GM12878 (cell line): ENCODE measurements at regions not wholly inside any gene's neighbourhood (a gene's known extent, or its start where the extent isn't known, plus 50 kb on each side); places are given as distances from the start of the nearest gene placed in this dataset.

ENCODE experiments used
- ATAC-seq: fragments of 200-7000 bp; cut with Tn5 transposase; 3 replicates; pipeline ENCODE4 v1.9.1; 2020; ENCODE audit warnings: mild to moderate bottlenecking, moderate library complexity
- BruUV-seq: library from RNA; stranded (reverse); fragments of 400-500 nt; replicated peaks from 2 replicates; lab custom pipeline; 2021; lab: Mats Ljungman, UMichigan
- CTCF ChIA-PET: fragments of 300-600 bp; sonication (Branson Sonifier 250); formaldehyde crosslinking; extraction: SDS; loops from one replicate; lab custom pipeline; 2021; ENCODE audit warnings: inconsistent platforms; lab: Yijun Ruan, JAX
- POLR2A ChIA-PET: fragments of 350-600 bp; formaldehyde crosslinking; extraction: SDS; loops from one replicate; lab custom pipeline; 2021; ENCODE audit warnings: inconsistent platforms; lab: Charles Lee
- RAD21 ChIA-PET: fragments of 300-600 bp; sonication (Branson Sonifier 250); formaldehyde crosslinking; loops from one replicate; lab custom pipeline; 2023; ENCODE audit warnings: antibody characterized with exemption; ENCODE audit not compliant: unreplicated experiment; lab: Charles Lee
- SMC1A ChIA-PET: fragments of 300-600 bp; sonication (Branson Sonifier 250); formaldehyde crosslinking; loops from one replicate; lab custom pipeline; 2023; ENCODE audit not compliant: unreplicated experiment, uncharacterized antibody; lab: Charles Lee
- DNase-seq: peaks from one replicate; pipeline ENCODE4 v3.0.0-alpha.2; 2011; ENCODE audit warnings: low read depth, low spot score
- FAIRE-seq: peaks from 3 replicates; lab custom pipeline; 2011; peaks lifted over from hg19 to GRCh38; lab: Jason Lieb, UNC
- H2AFZ ChIP-seq: 2 replicates; pipeline ENCODE4 v1.6.0; 2011; ENCODE audit warnings: low read depth, low read length, control low read depth; ENCODE audit not compliant: control insufficient read depth
- H3K27ac ChIP-seq: 2 replicates; pipeline ENCODE4 v1.5.1; 2011; ENCODE audit warnings: control low read depth; ENCODE audit not compliant: control insufficient read depth, insufficient read depth
- H3K27me3 ChIP-seq, 2 experiments: replicated peaks in 1 of 2; 2 replicates each; pipeline versions ENCODE4 v1.6.0 to v1.6.1; 2011; ENCODE audit warnings: low read length in 1 of 2; ENCODE audit not compliant: control insufficient read depth in 2 of 2, insufficient read depth in 2 of 2
- H3K36me3 ChIP-seq, 2 experiments: 2 replicates each; pipeline ENCODE4 v1.5.1; 2011; ENCODE audit warnings: low read length in 1 of 2; ENCODE audit not compliant: control insufficient read depth in 2 of 2, insufficient read depth in 2 of 2
- H3K4me1 ChIP-seq: 2 replicates; pipeline ENCODE4 v1.6.1; 2011; ENCODE audit warnings: mild to moderate bottlenecking, low read length, moderate library complexity, mixed read lengths; ENCODE audit not compliant: control insufficient read depth, insufficient read depth
- H3K4me2 ChIP-seq: 2 replicates; pipeline ENCODE4 v1.6.0; 2011; ENCODE audit warnings: control low read depth; ENCODE audit not compliant: control insufficient read depth, insufficient read depth
- H3K4me3 ChIP-seq: fragments of 200-600 bp; sonication (generic); 2 replicates; pipeline ENCODE4 v1.5.1; 2016
- H3K79me2 ChIP-seq: 2 replicates; pipeline ENCODE4 v1.6.0; 2011; ENCODE audit warnings: low read length; ENCODE audit not compliant: control insufficient read depth, insufficient read depth
- H3K9ac ChIP-seq: 2 replicates; pipeline ENCODE4 v1.8.0; 2011; ENCODE audit warnings: low read length, control low read depth, mixed read lengths; ENCODE audit not compliant: control insufficient read depth, insufficient read depth
- H3K9me3 ChIP-seq: replicated peaks from 3 replicates; pipeline ENCODE4 v1.5.1; 2011; ENCODE audit warnings: mild to moderate bottlenecking, low read length; ENCODE audit not compliant: control insufficient read depth, insufficient read depth
- H4K20me1 ChIP-seq: 2 replicates; pipeline ENCODE4 v1.6.0; 2011; ENCODE audit not compliant: control insufficient read depth, insufficient read depth
- BACH1 ChIP-seq: fragments of 450-650 bp; IDR thresholded peaks from 2 replicates; pipeline ENCODE4 v1.6.1; 2017; ENCODE audit warnings: mild to moderate bottlenecking, borderline replicate concordance
- BHLHE40 ChIP-seq, 2 experiments: fragments of 450-650 bp in 1 of 2; IDR thresholded peaks; 2 replicates each; pipeline ENCODE4 v1.6.1; 2011 to 2017; ENCODE audit warnings: low read depth in 2 of 2, borderline replicate concordance in 1 of 2, improper control_type of control experiment in 1 of 2, low read length in 1 of 2, mild to moderate bottlenecking in 1 of 2
- CEBPB ChIP-seq, 2 experiments: fragments of 150-350 bp in 1 of 2; IDR thresholded peaks; 2 replicates each; pipeline ENCODE4 v1.6.1; 2012 to 2014; ENCODE audit warnings: low read depth in 2 of 2, low read length in 2 of 2, borderline replicate concordance in 1 of 2, inconsistent platforms in 1 of 2
- JUNB ChIP-seq: IDR thresholded peaks from 2 replicates; pipeline ENCODE4 v1.6.1; 2016; ENCODE audit warnings: antibody characterized with exemption, mild to moderate bottlenecking
- KLF5 ChIP-seq: fragments of 450-650 bp; IDR thresholded peaks from 2 replicates; pipeline ENCODE4 v1.6.1; 2014; ENCODE audit warnings: mild to moderate bottlenecking; ENCODE audit not compliant: partially characterized antibody
- MYB ChIP-seq: fragments of 150-350 bp; IDR thresholded peaks from 2 replicates; pipeline ENCODE4 v1.6.1; 2014; ENCODE audit warnings: mild to moderate bottlenecking, low read depth, low read length, borderline replicate concordance
- NFYA ChIP-seq: IDR thresholded peaks from 2 replicates; pipeline ENCODE4 v1.6.1; 2011; ENCODE audit warnings: low read depth, mild to moderate bottlenecking, low read length, improper control_type of control experiment, borderline replicate concordance
- PML ChIP-seq: IDR thresholded peaks from 2 replicates; pipeline ENCODE4 v1.6.1; 2012; ENCODE audit warnings: low read length, inconsistent platforms
- POU2F2 ChIP-seq: IDR thresholded peaks from 3 replicates; pipeline ENCODE4 v1.6.1; 2011; ENCODE audit warnings: low read depth, mild to moderate bottlenecking, low read length, borderline replicate concordance
- RCOR1 ChIP-seq: conservative IDR thresholded peaks from 2 replicates; pipeline ENCODE4 v1.6.1; 2012; ENCODE audit warnings: low read depth, low read length, improper control_type of control experiment
- SPI1 ChIP-seq: IDR thresholded peaks from 2 replicates; pipeline ENCODE4 v1.6.1; 2011; ENCODE audit warnings: low read depth, mild to moderate bottlenecking, low read length, moderate library complexity, borderline replicate concordance; ENCODE audit not compliant: insufficient read depth
- SREBF1 ChIP-seq: IDR thresholded peaks from 2 replicates; pipeline ENCODE4 v1.6.1; 2012; ENCODE audit warnings: mild to moderate bottlenecking, low read length
- STAT1 ChIP-seq: fragments of 450-650 bp; conservative IDR thresholded peaks from 2 replicates; pipeline ENCODE4 v1.6.1; 2014; ENCODE audit warnings: antibody characterized with exemption, mild to moderate bottlenecking
- SUZ12 ChIP-seq: fragments of 200-600 bp; sonication (generic); IDR thresholded peaks from one replicate; pipeline ENCODE4 v1.6.1; 2018; ENCODE audit warnings: antibody characterized with exemption, mild to moderate bottlenecking; ENCODE audit not compliant: unreplicated experiment
- TARDBP ChIP-seq: IDR thresholded peaks from 2 replicates; pipeline ENCODE4 v1.6.1; 2016; ENCODE audit warnings: borderline replicate concordance
- TCF3 ChIP-seq: IDR thresholded peaks from 2 replicates; pipeline ENCODE4 v1.6.1; 2012; ENCODE audit warnings: low read depth, mild to moderate bottlenecking, low read length, borderline replicate concordance; ENCODE audit not compliant: insufficient read depth
- WGBS: methylation state at CpG from one replicate; pipeline ENCODE4 v1.1.6; 2016; ENCODE audit warnings: low lambda C conversion rate; ENCODE audit not compliant: insufficient replicate concordance, insufficient coverage; ENCODE audit errors: missing lambda C conversion rate; 5-methylcytosine and 5-hydroxymethylcytosine counted together
- in situ Hi-C: fragments of 300-500 bp; cut with MboI; formaldehyde crosslinking; loops from 9 replicates; pipeline ENCODE4 v1.14.3; 2018; ENCODE audit warnings: mixed read lengths
- intact Hi-C: fragments of 100-400 bp; cut with micrococcal nuclease; formaldehyde crosslinking; loops from one replicate; pipeline ENCODE4 v1.14.2; 2022; ENCODE audit not compliant: unreplicated experiment
- TF ChIP-seq, protein P1 (sequence below): fragments of 450-650 bp; IDR thresholded peaks from 2 replicates; pipeline ENCODE4 v1.6.1; 2018; ENCODE audit warnings: borderline replicate concordance, mild to moderate bottlenecking; ENCODE audit not compliant: partially characterized antibody

DNA sequence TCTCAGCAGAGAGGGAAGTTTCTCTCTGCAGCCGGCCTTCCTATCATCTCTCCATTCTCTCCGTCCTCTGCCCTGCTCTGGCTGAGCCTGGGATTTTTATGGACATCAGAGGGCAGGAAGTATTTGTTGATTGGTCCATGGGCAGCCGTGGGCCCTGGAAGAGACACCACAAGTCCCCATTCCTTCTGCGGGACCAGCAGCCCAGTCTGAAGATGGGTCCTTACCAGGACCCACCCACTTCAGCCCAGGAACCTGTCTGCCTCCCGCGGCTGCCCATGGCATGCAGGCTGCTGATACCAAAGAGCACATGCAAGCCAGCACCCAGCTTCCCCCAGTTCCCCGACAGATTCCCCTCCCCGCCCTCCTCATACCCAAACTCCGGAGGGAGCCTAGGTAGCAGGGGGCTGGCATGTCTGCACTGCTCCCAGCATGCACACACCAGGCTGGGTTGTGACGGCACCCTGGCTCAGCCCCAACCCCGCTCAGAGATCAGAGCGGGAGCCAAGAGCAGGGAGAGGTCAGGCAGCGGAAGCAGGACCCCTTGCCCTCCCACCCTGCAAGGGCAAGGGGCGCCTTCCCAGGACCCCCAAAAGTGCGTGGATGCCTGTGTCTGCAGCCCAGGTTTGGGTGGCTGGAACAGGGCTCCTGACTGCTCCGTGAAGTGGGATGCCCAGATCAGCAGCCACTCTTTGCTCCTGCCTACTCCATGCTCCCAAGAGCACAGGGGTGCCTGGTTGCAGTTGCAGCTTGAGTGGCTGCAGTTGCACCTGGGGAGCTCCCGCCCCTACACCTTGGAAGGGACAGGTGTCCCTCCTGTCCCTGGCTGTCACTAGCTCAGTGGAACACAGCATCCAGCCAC is 538.6 kb upstream of the POT1 start:
- no TSS peak for BruUV-seq
- ChIA-PET RAD21 (no interaction called here), SMC1A (interaction anchor here (0.6 kb wide), 1 partner anchor 976 kb away, joined by 3 read pairs; no protein-coding TSS in a partner anchor), CTCF (no interaction called here), POLR2A (no interaction called here)
- H3K4me1 ChIP-seq: no peaks in the 10 kb centered on the region
- no peaks in the 10 kb centered on the region for H4K20me1 ChIP-seq
- no peaks in the 10 kb centered on the region for H3K9me3 ChIP-seq
- no peak overlapping the region for H3K27ac ChIP-seq
- FAIRE-seq: no peak
- no peak overlapping the region for H3K9ac ChIP-seq
- no peaks in the 10 kb centered on the region for H3K36me3 ChIP-seq
- H2AFZ ChIP-seq: no peak overlapping the region
- intact Hi-C loops: no loop called here
- 38% methylated on average over 16 of the region's 17 CpGs for WGBS
- DNase-seq: no peak
- H3K27me3 ChIP-seq: no peaks in the 10 kb centered on the region
- H3K4me3 ChIP-seq: no peak overlapping the region
- in situ Hi-C loops: no loop called here
- H3K4me2 ChIP-seq: no peak overlapping the region
- H3K79me2 ChIP-seq: no peaks in the 10 kb centered on the region
- TF ChIP-seq JUNB (no peak), SREBF1 (no peak), CEBPB (IDR thresholded peaks at IDR 0.05; ENCODE audit: borderline replicate concordance in 1 of 2, low read depth in 2 of 2, low read length in 2 of 2) (no peak), TCF3 (no peak), RCOR1 (no peak), SUZ12 (no peak), KLF5 (no peak), TARDBP (no peak), PML (no peak), SPI1 (no peak), NFYA (no peak), STAT1 (no peak), MYB (no peak), BHLHE40 (IDR thresholded peaks at IDR 0.05; ENCODE audit: borderline replicate concordance in 1 of 2, low read depth in 2 of 2, low read length in 1 of 2) (no peak), POU2F2 (no peak), BACH1 (no peak)
- TF ChIP-seq, protein P1, sequence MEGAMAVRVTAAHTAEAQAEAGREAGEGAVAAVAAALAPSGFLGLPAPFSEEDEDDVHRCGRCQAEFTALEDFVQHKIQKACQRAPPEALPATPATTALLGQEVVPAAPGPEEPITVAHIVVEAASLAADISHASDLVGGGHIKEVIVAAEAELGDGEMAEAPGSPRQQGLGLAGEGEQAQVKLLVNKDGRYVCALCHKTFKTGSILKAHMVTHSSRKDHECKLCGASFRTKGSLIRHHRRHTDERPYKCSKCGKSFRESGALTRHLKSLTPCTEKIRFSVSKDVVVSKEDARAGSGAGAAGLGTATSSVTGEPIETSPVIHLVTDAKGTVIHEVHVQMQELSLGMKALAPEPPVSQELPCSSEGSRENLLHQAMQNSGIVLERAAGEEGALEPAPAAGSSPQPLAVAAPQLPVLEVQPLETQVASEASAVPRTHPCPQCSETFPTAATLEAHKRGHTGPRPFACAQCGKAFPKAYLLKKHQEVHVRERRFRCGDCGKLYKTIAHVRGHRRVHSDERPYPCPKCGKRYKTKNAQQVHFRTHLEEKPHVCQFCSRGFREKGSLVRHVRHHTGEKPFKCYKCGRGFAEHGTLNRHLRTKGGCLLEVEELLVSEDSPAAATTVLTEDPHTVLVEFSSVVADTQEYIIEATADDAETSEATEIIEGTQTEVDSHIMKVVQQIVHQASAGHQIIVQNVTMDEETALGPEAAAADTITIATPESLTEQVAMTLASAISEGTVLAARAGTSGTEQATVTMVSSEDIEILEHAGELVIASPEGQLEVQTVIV: no peak
- ATAC-seq: no peak
